SKM-1 treated with dmso at 0.1 percent for 144 hours (cell line): ENCODE measurements at regions not wholly inside any gene's neighbourhood (a gene's known extent, or its start where the extent isn't known, plus 50 kb on each side); places are given as distances from the start of the nearest gene placed in this dataset.

Experiments used
- DNase-seq: peaks from one replicate; lab custom pipeline; 2025; ENCODE audit not compliant: unreplicated experiment; lab: John Stamatoyannopoulos, UW

DNA sequence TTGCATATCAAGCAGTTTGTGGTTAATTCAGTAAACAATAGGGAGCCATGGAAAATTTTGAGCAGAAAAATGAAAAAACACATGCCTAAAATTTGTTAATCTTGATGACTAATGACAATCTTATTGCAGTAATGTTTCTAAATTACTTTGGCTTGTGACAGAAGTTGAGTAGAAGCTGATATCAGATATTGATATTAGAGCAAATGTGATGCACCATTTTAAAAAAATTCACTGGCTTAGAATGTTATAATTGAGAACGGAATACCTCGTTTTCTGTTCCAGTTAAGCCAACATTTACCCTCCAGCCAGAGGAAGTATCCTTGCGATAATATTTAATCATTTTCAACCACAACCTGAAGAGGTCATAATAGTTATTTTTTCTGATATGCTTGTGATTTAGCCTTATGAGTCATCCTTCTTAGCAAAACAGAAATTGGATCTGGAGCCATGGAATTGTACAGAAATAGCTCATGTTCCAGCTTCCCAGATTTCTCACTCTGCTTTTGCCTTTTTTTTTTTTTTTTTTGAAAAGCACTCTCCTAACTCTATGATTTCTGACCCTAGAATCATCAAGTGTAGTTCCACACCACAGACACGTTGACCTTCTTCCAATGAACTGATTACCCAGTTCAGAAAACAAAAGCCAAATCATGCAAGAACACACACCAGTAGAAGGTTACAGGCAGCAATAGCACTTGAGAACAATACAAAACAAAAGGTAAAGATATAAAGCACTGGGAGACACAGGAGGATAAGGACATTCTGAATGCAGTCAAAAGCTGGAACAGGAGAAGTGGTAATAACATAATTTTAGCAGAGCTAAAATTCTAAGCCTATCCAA lies 96.8 kb upstream of the PHYHIPL start:
- DNase-seq = no peak

DNA sequence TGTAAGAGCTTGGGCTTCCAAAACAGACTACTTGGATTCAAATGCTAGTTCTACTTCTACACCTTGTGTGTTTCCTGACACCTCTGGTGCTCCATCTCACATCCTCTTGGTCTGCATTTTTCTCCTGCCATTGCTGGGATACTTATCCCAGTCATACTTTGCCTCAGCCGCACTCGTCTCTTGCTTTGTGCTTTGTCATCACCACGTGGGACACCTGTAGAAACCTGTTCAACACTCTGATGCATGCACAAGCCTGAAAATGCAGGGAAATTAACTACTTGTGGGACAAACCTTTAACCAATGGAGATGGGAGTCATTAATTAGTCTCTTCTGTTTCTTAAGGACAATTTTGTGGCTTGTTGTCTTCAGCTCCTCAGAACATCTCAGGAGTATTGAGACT lies 94.2 kb upstream of the PHYHIPL start:
- no peak for DNase-seq

DNA sequence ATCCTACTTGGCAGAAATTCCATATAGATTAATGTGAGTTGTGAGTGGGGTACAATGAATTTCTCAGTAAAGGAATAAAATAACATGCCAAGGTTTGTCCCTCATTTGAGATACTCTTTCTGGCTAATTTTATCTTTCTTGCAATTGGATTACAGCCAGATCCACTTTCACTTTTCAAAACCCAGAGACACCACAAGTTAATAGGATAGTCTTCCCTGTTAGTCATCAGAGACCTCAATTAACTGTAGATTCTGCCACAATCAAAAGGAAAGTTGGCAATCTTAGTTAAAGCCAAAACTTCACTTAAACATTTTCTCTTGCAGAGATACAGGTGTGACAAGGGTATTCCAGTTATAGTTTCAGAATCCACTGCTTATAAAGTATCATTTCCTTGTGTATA lies 91.4 kb upstream of the PHYHIPL start:
- DNase-seq = no peak

DNA sequence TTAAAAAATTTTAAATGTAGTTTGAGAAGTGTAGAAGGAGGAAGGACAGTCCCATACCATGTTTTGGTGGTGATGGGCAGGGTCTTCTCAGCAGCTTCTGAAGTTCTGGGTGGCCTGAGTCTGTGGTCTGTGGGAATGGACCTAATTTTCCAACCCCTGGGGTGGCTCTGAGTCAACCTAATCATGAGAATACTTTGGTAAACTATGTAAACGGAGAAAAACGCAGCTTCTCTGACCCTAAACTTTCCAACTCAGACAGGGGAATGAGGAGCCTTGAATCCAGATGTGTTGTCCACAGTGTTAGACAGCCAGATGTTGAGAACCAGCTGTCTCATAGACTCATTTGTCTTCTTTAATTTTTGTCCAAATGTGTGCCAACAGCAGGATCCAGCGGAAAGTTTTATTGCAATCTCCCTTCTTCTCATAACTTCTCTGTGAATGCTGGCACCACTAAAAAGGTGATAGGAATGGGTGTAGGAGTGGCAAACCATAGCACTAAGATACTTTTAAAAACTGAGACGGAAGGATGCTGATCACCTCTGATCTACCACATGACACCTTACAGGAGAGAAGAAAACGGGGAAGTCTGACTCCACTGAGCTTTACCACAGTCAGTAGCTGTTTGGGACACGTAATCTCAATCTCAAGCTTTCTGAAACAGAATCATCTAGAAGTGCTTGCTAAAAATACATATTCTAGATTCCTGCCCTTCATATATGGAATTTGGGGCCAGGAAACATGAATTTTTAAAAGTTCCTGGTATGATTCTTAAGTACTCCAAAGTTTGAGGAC lies 90.5 kb upstream of the PHYHIPL start:
- DNase-seq = no peak

DNA sequence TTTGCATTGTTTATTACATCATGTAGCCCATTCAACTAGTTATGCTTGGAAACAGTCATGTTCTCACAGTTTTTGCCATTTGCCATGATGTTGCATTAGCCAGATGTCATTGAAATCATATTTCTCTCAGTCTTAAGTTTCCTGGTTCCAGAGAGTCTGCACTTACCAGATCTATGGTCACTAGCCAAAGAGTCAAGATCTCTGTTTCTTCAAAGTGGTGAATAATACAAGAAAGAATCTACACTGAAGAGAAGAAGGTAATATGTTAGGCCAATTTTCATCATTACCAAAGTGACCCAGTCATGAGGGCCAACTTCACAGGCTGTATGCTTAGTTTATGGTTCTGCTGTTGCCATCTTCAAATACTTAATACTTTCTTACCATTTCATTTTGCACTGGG lies 89.0 kb upstream of the PHYHIPL start:
- DNase-seq = no peak

DNA sequence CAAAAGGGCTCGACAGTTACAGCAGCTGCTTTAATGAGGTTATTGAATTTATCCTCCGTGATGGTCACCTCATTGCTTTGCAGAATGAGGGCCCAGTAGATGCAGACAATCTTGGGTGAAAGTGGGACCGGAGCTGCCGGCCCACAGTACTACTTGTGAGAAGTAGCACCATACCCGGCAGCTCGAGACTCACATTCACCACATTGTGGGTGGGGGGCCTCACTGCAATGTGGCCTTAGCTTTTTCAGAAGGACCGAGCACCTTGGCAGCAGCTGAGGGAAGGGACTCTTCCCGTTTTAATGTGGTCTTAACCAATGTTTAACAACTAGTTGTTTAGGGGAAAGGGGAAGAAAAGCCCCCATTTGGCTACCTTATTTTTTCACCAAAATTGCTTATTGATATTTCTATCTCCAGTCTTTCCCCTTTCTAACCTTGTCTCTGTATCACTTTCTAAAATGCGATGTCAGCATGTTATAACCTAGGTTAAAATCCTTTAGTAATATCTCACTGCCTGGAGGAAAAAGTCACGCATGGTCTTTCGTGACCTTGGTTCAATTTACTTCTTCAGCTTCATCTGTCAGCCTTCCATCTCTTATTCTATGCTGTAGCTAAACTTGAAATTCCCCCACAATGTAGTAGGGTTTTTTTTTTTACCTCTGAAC lies 87.4 kb upstream of the PHYHIPL start:
- no peak for DNase-seq

DNA sequence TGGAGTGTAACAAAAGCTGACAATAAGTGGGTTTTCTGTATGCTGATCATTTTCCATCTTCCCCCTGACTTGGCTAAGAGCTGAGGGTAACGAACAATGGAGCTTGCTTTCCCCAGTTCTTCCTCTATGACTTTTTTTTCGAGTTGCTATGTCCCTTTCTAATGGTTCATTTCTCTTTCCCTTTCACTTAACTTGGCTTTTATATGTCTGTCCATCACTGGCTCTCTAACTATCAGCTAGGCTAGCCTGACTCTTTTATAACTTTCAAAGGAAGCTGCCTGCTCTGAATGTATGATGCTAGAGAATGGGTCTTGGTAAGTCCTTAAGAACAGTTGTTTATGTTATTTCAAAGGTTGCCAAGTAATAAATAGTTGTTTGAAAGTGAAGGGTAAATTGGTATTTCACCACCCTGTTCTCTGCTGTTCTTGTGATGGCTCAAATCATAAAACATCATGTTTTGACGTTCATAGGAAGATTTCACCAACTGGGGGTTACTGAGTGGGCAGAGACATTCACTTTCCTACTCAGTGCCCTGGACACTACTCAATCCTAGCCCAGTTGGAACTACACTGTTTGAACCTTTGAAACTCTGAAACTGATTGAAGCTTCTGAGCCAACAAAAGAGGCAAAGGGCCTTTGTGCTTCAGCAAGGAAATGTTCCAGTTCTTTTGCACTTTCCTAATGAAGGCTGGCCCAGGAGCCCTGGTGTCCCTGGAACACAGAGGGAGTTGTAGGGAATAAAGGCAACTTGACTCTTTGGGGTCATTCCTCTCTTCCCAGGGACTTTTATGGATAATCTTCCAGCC lies 85.4 kb upstream of the PHYHIPL start:
- no peak for DNase-seq

DNA sequence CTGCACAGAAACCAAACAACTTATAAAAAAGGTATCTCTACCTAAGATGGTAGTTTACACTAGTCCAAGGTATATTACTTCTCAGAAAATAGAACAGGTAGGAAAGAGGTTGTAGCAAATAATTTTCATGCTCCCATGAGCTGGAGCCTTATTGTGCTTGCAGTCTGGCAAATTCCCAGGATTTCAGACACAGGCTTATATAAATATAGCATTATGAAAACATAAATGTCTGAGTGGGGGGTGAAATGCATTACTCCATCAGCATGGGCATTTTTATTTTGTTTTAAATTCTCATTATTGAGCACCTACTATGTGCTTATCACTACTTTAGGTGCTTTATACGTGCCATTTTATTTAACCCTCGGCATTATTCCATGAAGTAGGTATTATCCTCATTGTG lies 83.0 kb upstream of the PHYHIPL start:
- DNase-seq = no peak

DNA sequence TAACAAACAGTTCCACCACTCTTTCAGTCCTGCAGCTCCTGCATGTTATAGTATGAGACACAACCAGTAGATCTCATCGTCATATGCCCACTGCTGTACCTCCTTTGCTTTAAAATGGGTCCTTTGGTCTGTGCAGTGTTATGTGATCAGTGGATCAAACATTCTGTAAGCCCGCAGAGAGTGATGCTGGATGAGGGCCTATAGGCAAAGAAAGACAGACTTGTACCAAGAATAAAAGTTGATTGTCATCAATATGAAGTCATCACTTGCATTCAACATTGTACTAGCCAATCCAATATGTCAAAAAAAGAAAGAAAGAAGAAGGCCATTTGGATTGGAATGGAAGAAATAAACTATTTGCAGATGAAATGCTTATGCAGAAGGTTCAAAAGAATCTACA lies 79.8 kb upstream of the PHYHIPL start:
- DNase-seq = no peak

DNA sequence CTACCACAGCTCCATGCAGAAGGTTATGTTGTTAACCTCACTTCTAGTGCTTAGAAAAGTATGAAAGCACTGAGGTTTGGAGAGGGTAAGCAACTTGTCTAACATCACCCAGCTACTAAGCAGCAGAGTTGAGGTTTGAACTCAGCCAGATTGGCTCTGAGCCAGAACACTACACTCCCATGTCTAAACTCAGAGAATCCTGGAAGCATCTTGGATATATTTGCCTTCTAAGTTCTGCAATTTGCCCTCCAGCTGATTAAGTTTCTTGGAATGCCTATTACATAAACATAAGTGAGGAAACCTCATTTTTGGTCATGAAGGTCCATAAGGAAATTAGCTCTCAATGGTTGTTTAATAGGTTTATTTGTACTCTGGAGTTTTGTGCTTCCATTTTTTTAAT lies 78.1 kb upstream of the PHYHIPL start:
- DNase-seq = no peak

DNA sequence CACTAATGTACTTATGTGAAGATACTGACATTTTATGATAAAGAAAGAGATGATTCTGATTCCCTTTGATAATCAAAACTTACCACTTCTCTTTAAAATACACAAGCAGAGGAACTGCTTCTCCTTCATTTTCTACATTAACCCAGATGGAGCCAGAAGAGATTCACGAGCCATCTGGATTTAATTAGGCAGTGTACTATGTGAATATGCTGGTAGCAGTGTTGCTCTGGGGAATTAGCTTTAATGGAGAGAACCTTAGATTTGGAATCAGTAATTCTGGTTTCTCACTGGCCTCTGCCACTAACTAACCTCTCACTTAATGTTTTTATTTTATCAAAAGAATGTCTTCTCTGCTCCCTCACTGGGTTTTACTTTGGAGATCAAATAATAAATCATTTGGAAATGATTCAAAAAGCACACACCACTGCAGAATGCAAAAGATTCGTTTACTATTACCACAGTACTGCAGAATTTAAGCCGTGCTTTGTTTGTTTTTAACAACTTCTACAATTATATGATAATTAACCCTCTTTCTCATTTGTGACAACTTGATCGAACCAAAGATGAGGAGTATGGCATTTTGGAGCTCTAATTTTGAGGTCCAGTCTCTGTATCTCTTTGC lies 77.5 kb upstream of the PHYHIPL start:
- no peak for DNase-seq

DNA sequence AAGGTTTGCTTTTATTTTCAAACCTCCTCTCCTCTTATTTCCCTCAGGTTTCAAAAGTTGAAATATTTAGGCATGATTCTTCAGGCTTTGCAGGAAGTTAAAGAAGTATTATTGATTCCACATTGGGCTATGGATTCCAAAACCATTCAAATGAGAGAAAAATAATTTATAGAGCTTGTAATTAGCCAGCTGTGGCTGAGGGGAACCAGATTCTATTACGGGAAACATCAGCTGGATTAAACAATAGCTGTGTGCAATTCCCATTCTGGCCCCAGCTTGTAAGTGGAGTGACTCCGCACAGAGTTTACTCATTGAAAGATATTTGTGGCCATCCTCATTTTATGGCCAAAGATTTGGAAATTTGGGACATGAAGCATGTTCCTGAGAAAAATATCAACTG lies 77.0 kb upstream of the PHYHIPL start:
- no peak for DNase-seq

DNA sequence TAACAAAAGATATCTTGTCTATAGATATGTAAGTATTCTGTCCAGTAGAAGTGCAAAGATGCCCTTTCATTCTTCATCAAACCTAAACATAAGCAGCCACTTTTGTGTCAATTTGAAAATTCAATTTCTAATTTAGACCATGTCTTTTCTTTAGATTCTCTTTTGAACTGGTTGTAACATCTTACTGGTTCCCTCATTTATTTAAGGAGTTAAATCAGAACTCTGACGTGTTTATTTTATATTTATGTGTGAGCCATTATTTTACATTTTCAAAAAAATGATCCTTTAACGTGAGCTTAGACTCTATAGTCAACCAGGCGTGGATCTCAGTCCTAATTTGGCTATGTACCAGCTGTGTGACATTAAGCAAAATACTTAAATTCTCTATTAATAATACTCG lies 74.0 kb upstream of the PHYHIPL start:
- no peak for DNase-seq

DNA sequence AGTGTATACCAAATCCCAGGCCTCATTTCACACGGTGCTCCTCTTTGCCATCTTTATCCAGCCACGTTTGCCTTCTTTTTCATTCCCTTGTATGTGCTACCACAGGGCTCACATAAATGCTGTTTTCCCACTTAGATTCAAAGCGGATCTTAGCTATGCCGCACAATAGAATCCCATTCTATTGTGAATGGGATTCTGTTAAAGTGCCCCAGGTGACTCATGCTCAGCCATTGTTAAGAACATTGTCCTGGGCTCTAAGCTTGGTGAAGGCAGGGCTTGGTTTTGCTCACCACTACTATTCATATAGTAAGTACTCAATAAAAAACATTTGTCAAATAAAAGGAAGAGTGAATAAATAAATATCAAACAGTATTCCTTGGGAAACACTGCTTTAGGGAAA lies 72.3 kb upstream of the PHYHIPL start:
- DNase-seq = no peak

DNA sequence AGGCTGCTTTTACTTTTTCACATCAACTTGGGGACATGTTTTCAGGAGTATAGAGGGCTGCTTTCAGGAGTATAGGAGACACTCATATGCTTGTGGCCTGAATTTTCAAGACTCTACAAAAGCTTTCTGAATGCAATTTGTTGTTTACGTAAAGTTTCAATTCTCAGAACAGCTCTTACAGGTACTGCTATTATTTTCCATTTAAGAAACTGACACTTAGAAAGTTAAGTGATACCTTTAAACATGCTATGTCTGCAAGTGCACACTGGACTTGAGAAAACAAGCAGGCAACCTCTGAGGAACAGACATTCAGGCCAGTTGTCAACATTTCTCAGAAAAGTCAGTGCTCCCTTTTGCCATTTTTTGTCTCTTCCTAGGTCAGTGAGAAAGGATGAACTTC lies 70.0 kb upstream of the PHYHIPL start:
- no peak for DNase-seq

DNA sequence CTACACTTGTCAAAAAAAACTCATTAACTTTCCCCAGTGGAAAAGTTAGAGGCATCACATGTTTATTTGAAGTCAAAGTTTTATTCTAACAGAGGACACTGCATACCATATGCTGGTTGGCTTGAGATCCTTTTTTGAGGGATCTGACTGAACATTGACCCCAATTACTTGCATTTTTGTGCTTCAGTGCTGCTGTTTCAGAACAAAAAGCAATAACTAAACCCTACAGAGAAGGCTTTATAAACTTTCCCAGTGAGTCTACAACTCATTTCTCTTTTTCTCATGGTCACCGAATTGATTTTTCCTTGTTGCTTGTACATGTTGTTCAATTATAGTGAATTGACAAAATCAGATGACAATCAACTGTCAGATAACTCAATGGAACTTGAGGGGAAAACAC lies 69.3 kb upstream of the PHYHIPL start:
- DNase-seq = no peak

DNA sequence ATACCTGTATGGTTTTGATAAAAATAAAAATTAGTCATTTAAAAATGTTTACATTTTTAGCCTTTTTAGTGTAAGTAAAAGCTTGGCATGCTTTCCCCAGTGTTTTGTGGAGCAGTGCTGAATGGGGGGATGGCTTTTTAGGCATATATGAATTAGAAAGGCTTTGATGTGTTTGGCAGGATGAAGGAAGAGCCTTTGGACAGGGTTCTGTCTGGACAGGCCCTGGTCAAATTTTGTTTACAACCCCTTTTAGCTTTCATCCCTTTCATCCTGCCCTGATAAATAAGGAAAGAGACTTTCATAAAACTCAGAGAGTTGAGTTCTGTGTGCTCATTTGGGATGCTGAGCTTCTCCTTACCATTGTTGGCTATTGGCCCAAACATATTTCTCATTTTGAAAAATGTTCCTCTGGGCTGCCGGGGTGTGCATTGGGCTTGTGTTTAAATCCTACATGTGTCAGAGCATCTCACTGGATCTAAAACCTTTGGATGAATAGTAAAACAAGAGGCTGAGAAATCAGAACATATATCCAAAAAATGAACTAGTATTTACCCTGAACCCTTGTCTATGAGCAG lies 68.1 kb upstream of the PHYHIPL start:
- no peak for DNase-seq

DNA sequence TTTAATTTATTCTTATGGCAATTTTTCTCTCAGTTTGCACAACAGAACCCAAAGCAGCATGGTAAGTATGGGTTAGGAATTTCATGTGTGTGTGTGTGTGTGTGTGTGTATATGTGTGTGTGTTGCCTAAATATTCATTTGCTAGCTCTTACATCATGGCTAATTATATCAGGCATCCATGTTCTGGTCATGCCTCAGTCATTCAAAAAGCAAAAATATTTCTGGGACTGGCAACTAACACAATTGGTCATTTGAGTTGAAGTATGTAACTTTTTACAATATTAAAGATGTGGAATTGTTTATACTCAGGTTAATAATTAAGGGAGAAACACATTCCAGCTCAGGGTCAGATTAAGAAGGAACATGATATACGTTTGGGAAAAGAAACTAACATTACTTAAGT lies 67.6 kb upstream of the PHYHIPL start:
- DNase-seq = no peak

DNA sequence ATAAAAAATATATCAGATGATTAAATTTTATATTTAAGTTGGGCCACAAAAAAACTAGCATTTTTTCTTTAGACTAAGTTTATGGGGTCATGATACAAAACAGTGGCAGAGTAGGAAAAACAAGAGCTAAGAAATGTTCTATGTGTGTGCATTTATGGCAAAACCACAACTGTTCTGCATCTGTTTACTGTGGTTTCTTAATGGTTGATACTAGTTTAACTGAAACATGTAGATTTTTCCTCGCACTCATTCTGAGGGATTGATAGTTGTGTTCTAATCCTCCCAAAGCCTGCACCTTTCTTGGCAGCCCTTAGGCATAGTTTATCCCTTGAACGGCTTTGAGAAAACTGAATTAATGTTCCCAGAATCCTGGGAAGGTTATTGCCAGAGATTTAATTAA lies 66.6 kb upstream of the PHYHIPL start:
- DNase-seq = no peak

DNA sequence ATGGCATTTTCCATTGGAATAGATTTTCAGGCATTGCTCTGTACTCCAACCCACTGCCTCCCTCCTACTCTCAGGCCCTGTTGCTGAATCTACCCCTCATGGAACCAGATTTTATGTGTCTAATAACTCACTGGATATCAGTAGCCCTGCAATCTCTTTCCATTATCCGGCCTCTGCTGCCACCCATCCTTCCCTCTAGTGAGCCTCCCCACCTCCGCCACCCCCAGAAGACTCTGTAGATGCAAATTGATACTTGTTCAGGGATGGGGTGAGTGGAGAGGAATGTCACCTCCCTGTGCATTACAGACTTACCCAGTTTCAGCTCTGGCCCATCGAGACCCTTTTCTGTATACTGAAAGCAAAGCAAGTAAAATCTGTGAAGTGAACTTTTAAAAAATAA lies 52.3 kb upstream of the PHYHIPL start:
- no peak for DNase-seq
